Fibroblast of lung (primary cell): ENCODE measurements at regions not wholly inside any gene's neighbourhood (a gene's known extent, or its start where the extent isn't known, plus 50 kb on each side); places are given as distances from the start of the nearest gene placed in this dataset.

ENCODE experiments used
- EZH2 ChIP-seq: IDR thresholded peaks from 2 replicates; pipeline ENCODE4 v1.5.1; 2012; ENCODE audit warnings: low read length, control low read depth, mild to moderate bottlenecking; ENCODE audit errors: missing control alignments
- TF ChIP-seq, protein P1 (sequence below), 2 donors: IDR thresholded peaks in 1 of 2; conservative IDR thresholded peaks in 1 of 2; 1 replicate in 1 of 2; 2 replicates in 1 of 2; pipeline ENCODE4 v1.5.1; 2011 to 2012; ENCODE audit warnings: low read length in 2 of 2, control low read depth in 1 of 2, inconsistent platforms in 1 of 2, low read depth in 1 of 2, mild to moderate bottlenecking in 1 of 2

DNA sequence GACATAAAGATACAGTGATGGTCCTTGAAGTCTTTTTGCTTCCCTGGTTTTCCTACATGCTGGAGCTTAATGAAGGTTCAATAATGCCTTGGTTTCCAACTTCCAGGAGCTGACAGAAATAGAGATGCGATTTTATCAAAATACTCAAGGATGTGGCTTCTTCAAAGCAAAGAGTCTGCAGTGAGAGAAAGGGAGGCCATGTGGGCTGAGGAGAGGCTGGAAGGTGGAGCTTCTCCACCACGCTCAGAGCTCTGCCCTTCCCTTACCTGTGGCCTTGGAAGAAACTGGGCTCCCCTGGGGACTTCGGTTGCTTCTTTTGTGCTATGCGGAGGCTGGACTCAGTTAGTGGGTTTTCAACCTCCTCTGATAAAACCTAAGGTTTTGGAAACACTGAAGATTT, 175.0 kb upstream of the APCDD1 start:
- TF ChIP-seq, protein P1, sequence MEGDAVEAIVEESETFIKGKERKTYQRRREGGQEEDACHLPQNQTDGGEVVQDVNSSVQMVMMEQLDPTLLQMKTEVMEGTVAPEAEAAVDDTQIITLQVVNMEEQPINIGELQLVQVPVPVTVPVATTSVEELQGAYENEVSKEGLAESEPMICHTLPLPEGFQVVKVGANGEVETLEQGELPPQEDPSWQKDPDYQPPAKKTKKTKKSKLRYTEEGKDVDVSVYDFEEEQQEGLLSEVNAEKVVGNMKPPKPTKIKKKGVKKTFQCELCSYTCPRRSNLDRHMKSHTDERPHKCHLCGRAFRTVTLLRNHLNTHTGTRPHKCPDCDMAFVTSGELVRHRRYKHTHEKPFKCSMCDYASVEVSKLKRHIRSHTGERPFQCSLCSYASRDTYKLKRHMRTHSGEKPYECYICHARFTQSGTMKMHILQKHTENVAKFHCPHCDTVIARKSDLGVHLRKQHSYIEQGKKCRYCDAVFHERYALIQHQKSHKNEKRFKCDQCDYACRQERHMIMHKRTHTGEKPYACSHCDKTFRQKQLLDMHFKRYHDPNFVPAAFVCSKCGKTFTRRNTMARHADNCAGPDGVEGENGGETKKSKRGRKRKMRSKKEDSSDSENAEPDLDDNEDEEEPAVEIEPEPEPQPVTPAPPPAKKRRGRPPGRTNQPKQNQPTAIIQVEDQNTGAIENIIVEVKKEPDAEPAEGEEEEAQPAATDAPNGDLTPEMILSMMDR (conservative IDR thresholded peaks at IDR 0.05 in 1 of 2, IDR thresholded peaks at IDR 0.05 in 1 of 2; ENCODE audit: low read depth in 1 of 2, low read length in 2 of 2): no peak
- TF ChIP-seq EZH2: no peak
